GM18526 (cell line): ENCODE measurements at regions not wholly inside any gene's neighbourhood (a gene's known extent, or its start where the extent isn't known, plus 50 kb on each side); places are given as distances from the start of the nearest gene placed in this dataset.

Experiments
- POLR2A ChIP-seq: IDR thresholded peaks from 3 replicates; pipeline ENCODE4 v1.6.1; 2011; ENCODE audit not compliant: insufficient read length; ENCODE audit errors: extremely low read depth

- no peak for TF ChIP-seq POLR2A
Measured at GRCh38 chr7:25375805-25376600, 147.7 kb upstream of the NPVF start.

GRCh38 chr7:25379351-25380300, 151.3 kb upstream of the NPVF start:
- TF ChIP-seq POLR2A = no peak

- no peak for TF ChIP-seq POLR2A
Measured at GRCh38 chr7:25381818-25382589, 153.7 kb upstream of the NPVF start.

- TF ChIP-seq POLR2A = no peak
Measured at GRCh38 chr7:25382869-25383268, 154.6 kb upstream of the NPVF start.

- TF ChIP-seq POLR2A = no peak
Measured at GRCh38 chr7:25383402-25383801, 155.1 kb upstream of the NPVF start.

- TF ChIP-seq POLR2A = no peak
Measured at GRCh38 chr7:25384788-25385505, 156.7 kb upstream of the NPVF start.

GRCh38 chr7:25385506-25386136, 157.3 kb upstream of the NPVF start:
- no peak for TF ChIP-seq POLR2A

GRCh38 chr7:25386311-25386744, 158.0 kb upstream of the NPVF start:
- TF ChIP-seq POLR2A = no peak

- no peak for TF ChIP-seq POLR2A
Measured at GRCh38 chr7:25388681-25389080, 160.4 kb upstream of the NPVF start.

GRCh38 chr7:25389489-25390106, 161.3 kb upstream of the NPVF start:
- no peak for TF ChIP-seq POLR2A

- TF ChIP-seq POLR2A = no peak
Measured at GRCh38 chr7:25391295-25391861, 163.1 kb upstream of the NPVF start.

GRCh38 chr7:25391961-25392587, 163.8 kb upstream of the NPVF start:
- no peak for TF ChIP-seq POLR2A
